Liver (tissue), 8 donors: ENCODE measurements at regions not wholly inside any gene's neighbourhood (a gene's known extent, or its start where the extent isn't known, plus 50 kb on each side); places are given as distances from the start of the nearest gene placed in this dataset.

ENCODE experiments used
- DNase-seq: peaks from one replicate; pipeline ENCODE4 v3.0.0-alpha.2; 2017; ENCODE audit warnings: low spot score
- H3K27ac ChIP-seq, 2 donors: one replicate each; pipeline ENCODE4 v1.7.0; 2013; ENCODE audit warnings: inconsistent platforms in 2 of 2, low read length in 2 of 2, control low read depth in 1 of 2, low read depth in 1 of 2, mild to moderate bottlenecking in 1 of 2
- H3K27me3 ChIP-seq, 4 donors: one replicate each; pipeline versions ENCODE4 v1.6.1 to v1.7.0; 2013; ENCODE audit warnings: low read length in 3 of 4, inconsistent platforms in 1 of 4, mild to moderate bottlenecking in 1 of 4, moderate library complexity in 1 of 4; ENCODE audit not compliant: control insufficient read depth in 4 of 4, insufficient read depth in 4 of 4
- H3K36me3 ChIP-seq, 4 donors: one replicate each; pipeline versions ENCODE4 v1.6.1 to v1.7.0; 2013; ENCODE audit warnings: low read length in 3 of 4, mild to moderate bottlenecking in 3 of 4, low read depth in 1 of 4, moderate library complexity in 1 of 4; ENCODE audit not compliant: control insufficient read depth in 4 of 4, insufficient read depth in 3 of 4
- H3K4me1 ChIP-seq, 4 donors: one replicate each; pipeline versions ENCODE4 v1.6.1 to v1.7.0; 2013; ENCODE audit warnings: low read length in 3 of 4, mild to moderate bottlenecking in 3 of 4, moderate library complexity in 1 of 4; ENCODE audit not compliant: control insufficient read depth in 4 of 4, insufficient read depth in 4 of 4
- H3K4me3 ChIP-seq, 3 donors: one replicate each; pipeline versions ENCODE4 v1.6.1 to v1.7.0; 2013; ENCODE audit warnings: low read length in 3 of 3, control low read depth in 1 of 3, low read depth in 1 of 3, mild to moderate bottlenecking in 1 of 3
- H3K9ac ChIP-seq, 2 donors: one replicate each; pipeline ENCODE4 v1.7.0; 2013; ENCODE audit warnings: low read length in 2 of 2, mild to moderate bottlenecking in 2 of 2, moderate library complexity in 2 of 2, control low read depth in 1 of 2, low read depth in 1 of 2
- H3K9me3 ChIP-seq, 4 donors: one replicate each; pipeline versions ENCODE4 v1.6.1 to v1.7.0; 2013; ENCODE audit warnings: low read length in 3 of 4; ENCODE audit not compliant: control insufficient read depth in 4 of 4
- ATF3 ChIP-seq: IDR thresholded peaks from 2 replicates; pipeline ENCODE4 v1.6.1; 2016; ENCODE audit warnings: antibody characterized with exemption
- CTCF ChIP-seq: fragments of 150-350 bp; IDR thresholded peaks from 2 replicates; pipeline ENCODE4 v1.5.1; 2017; ENCODE audit warnings: improper control_type of control experiment, low read depth, low read length; ENCODE audit not compliant: missing input control
- FOXA2 ChIP-seq: IDR thresholded peaks from 2 replicates; pipeline ENCODE4 v1.6.1; 2016; ENCODE audit warnings: antibody characterized with exemption
- GABPA ChIP-seq, 2 donors: IDR thresholded peaks in 1 of 2; conservative IDR thresholded peaks in 1 of 2; 2 replicates each; pipeline ENCODE4 v1.6.1; 2016; ENCODE audit warnings: antibody characterized with exemption in 2 of 2, mild to moderate bottlenecking in 1 of 2, moderate library complexity in 1 of 2
- HNF4G ChIP-seq: IDR thresholded peaks from 2 replicates; pipeline ENCODE4 v1.6.1; 2016; ENCODE audit warnings: antibody characterized with exemption
- JUND ChIP-seq, 2 donors: IDR thresholded peaks; 2 replicates each; pipeline ENCODE4 v1.6.1; 2016; ENCODE audit warnings: antibody characterized with exemption in 2 of 2
- MAX ChIP-seq: IDR thresholded peaks from 2 replicates; pipeline ENCODE4 v1.6.1; 2016; ENCODE audit warnings: antibody characterized with exemption
- NR2F2 ChIP-seq: IDR thresholded peaks from 2 replicates; pipeline ENCODE4 v1.6.1; 2016; ENCODE audit warnings: antibody characterized with exemption
- RAD21 ChIP-seq, 2 donors: IDR thresholded peaks; 2 replicates each; pipeline ENCODE4 v1.6.1; 2016; ENCODE audit warnings: antibody characterized with exemption in 2 of 2, mild to moderate bottlenecking in 2 of 2
- REST ChIP-seq: IDR thresholded peaks from 2 replicates; pipeline ENCODE4 v1.6.1; 2016; ENCODE audit warnings: antibody characterized with exemption, mild to moderate bottlenecking
- RXRA ChIP-seq, 2 donors: IDR thresholded peaks; 2 replicates each; pipeline ENCODE4 v1.6.1; 2017 to 2018; ENCODE audit warnings: antibody characterized with exemption in 2 of 2, mild to moderate bottlenecking in 1 of 2
- TAF1 ChIP-seq: conservative IDR thresholded peaks from 2 replicates; pipeline ENCODE4 v1.6.1; 2016; ENCODE audit warnings: antibody characterized with exemption, mild to moderate bottlenecking
- YY1 ChIP-seq: IDR thresholded peaks from 2 replicates; pipeline ENCODE4 v1.6.1; 2016; ENCODE audit warnings: antibody characterized with exemption, mild to moderate bottlenecking
- ZBTB33 ChIP-seq: IDR thresholded peaks from 2 replicates; pipeline ENCODE4 v1.6.1; 2016; ENCODE audit warnings: antibody characterized with exemption
- WGBS: extraction: QIAGEN DNeasy Blood & Tissue Kit; methylation state at CpG from one replicate; pipeline ENCODE4 v1.1.7; 2013; 5-methylcytosine and 5-hydroxymethylcytosine counted together
- donor health status: healthy.
- donor health status: healthy.
- donor health status: healthy.
- donor health status: healthy.
- donor health status: healthy.

- no peak for DNase-seq
- Histone ChIP-seq H3K4me3 (no peak overlapping the region), H3K9me3 (no peaks in the 10 kb centered on the region), H3K9ac (no peak overlapping the region), H3K27ac (no peak overlapping the region), H3K27me3 (no peaks in the 10 kb centered on the region), H3K36me3 (no peaks in the 10 kb centered on the region), H3K4me1 (no peaks in the 10 kb centered on the region)
- TF ChIP-seq REST (no peak), ZBTB33 (no peak), CTCF (no peak), ATF3 (no peak), FOXA2 (no peak), TAF1 (no peak), JUND (IDR thresholded peaks at IDR 0.05) (no peak), YY1 (no peak), RXRA (IDR thresholded peaks at IDR 0.05) (no peak), RAD21 (IDR thresholded peaks at IDR 0.05) (no peak), GABPA (IDR thresholded peaks at IDR 0.05 in 1 of 2, conservative IDR thresholded peaks at IDR 0.05 in 1 of 2) (no peak)
Observed at GRCh38 chr6:141594874-141595273, 537.9 kb upstream of the GJE1 start.

GRCh38 chr6:141593311-141593710 is 539.4 kb upstream of the GJE1 start:
- Histone ChIP-seq H3K4me3 (no peak overlapping the region), H3K9me3 (no peaks in the 10 kb centered on the region), H3K9ac (no peak overlapping the region), H3K27ac (no peak overlapping the region), H3K27me3 (no peaks in the 10 kb centered on the region), H3K4me1 (no peaks in the 10 kb centered on the region), H3K36me3 (no peaks in the 10 kb centered on the region)
- no peak for DNase-seq
- WGBS: 90% methylated on average over 2 of the region's 2 CpGs
- TF ChIP-seq JUND (IDR thresholded peaks at IDR 0.05) (no peak), MAX (no peak), HNF4G (no peak), ATF3 (no peak), NR2F2 (no peak)
